Astrocyte (in vitro differentiated cells and primary cell): ENCODE measurements at regions not wholly inside any gene's neighbourhood (a gene's known extent, or its start where the extent isn't known, plus 50 kb on each side); places are given as distances from the start of the nearest gene placed in this dataset.

Experiments used
- DNase-seq: peaks from one replicate; pipeline ENCODE4 v3.0.0-alpha.2; 2010; ENCODE audit warnings: low read depth
- FAIRE-seq: peaks from 2 replicates; lab custom pipeline; 2011; peaks lifted over from hg19 to GRCh38; lab: Jason Lieb, UNC
- H2AFZ ChIP-seq: 2 replicates; pipeline ENCODE4 v1.6.0; 2012; ENCODE audit warnings: low read depth, low read length, inconsistent platforms
- H3K27ac ChIP-seq: 2 replicates; pipeline ENCODE4 v1.5.1; 2011; ENCODE audit warnings: low read depth, low read length, inconsistent platforms
- H3K27me3 ChIP-seq: 2 replicates; pipeline ENCODE4 v1.6.0; 2011; ENCODE audit warnings: low read length, inconsistent platforms; ENCODE audit not compliant: insufficient read depth
- H3K36me3 ChIP-seq: 2 replicates; pipeline ENCODE4 v1.5.1; 2011; ENCODE audit warnings: low read length, inconsistent platforms; ENCODE audit not compliant: insufficient read depth
- H3K4me1 ChIP-seq: 2 replicates; pipeline ENCODE4 v1.5.1; 2011; ENCODE audit warnings: low read length, inconsistent platforms; ENCODE audit not compliant: insufficient read depth
- H3K4me2 ChIP-seq: 2 replicates; pipeline ENCODE4 v1.6.0; 2012; ENCODE audit warnings: low read length, inconsistent platforms
- H3K4me3 ChIP-seq: 2 replicates; pipeline ENCODE4 v1.5.1; 2011; ENCODE audit warnings: low read depth, mild to moderate bottlenecking, low read length, inconsistent platforms; ENCODE audit not compliant: insufficient read depth
- H3K79me2 ChIP-seq: 2 replicates; pipeline ENCODE4 v1.6.0; 2012; ENCODE audit warnings: mild to moderate bottlenecking, low read length, inconsistent platforms; ENCODE audit not compliant: insufficient read depth
- H3K9ac ChIP-seq: 2 replicates; pipeline ENCODE4 v1.6.0; 2012; ENCODE audit warnings: mild to moderate bottlenecking, low read length, inconsistent platforms
- H3K9me3 ChIP-seq: 2 replicates; pipeline ENCODE4 v1.5.1; 2012; ENCODE audit warnings: low read depth, mild to moderate bottlenecking, low read length, inconsistent platforms; ENCODE audit not compliant: insufficient read depth
- H4K20me1 ChIP-seq: 2 replicates; pipeline ENCODE4 v1.6.0; 2012; ENCODE audit warnings: low read length, inconsistent platforms; ENCODE audit not compliant: insufficient read depth
- H3K27ac Mint-ChIP-seq: one replicate; pipeline ENCODE4 v1.8.0; 2021; ENCODE audit warnings: mild to moderate bottlenecking, mixed read lengths; ENCODE audit not compliant: unreplicated experiment
- H3K27me3 Mint-ChIP-seq: one replicate; pipeline ENCODE4 v1.8.0; 2021; ENCODE audit warnings: low read depth, mixed read lengths; ENCODE audit not compliant: unreplicated experiment
- H3K36me3 Mint-ChIP-seq: one replicate; pipeline ENCODE4 v1.8.0; 2021; ENCODE audit warnings: low read depth, mixed read lengths; ENCODE audit not compliant: unreplicated experiment
- H3K4me1 Mint-ChIP-seq: one replicate; pipeline ENCODE4 v1.8.0; 2021; ENCODE audit warnings: low read depth, mixed read lengths; ENCODE audit not compliant: unreplicated experiment
- H3K4me3 Mint-ChIP-seq: one replicate; pipeline ENCODE4 v1.8.0; 2021; ENCODE audit warnings: mild to moderate bottlenecking, moderate library complexity, mixed read lengths; ENCODE audit not compliant: unreplicated experiment
- H3K9me3 Mint-ChIP-seq: one replicate; pipeline ENCODE4 v1.8.0; 2021; ENCODE audit warnings: mild to moderate bottlenecking, mixed read lengths; ENCODE audit not compliant: unreplicated experiment
- EZH2 ChIP-seq: IDR thresholded peaks from 2 replicates; pipeline ENCODE4 v1.6.1; 2012; ENCODE audit warnings: mild to moderate bottlenecking, low read length, inconsistent platforms; ENCODE audit not compliant: insufficient read depth
- TF ChIP-seq, protein P1 (sequence below): IDR thresholded peaks from 2 replicates; pipeline ENCODE4 v1.5.1; 2011; ENCODE audit warnings: low read depth, mild to moderate bottlenecking, inconsistent platforms, low read length, moderate library complexity; ENCODE audit not compliant: insufficient read depth

DNA sequence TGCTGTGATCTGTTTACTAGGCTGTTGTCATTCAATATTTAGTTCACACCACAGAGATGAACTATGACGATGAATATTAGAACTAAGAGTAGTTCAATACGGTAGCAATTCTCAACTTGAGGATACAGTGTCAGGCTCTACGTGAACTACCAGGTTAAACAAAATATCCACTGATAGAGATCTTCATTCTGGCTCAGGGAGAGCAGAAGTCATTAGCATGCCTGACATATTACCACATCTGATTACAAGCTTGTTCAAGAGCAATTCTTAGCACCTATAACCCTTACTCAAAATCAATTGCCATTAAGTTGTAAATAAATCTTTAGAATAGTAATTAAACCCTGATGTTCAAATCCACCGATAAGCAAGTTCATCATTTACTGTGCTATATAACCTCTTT, 207.2 kb downstream of the CHRM3 start:
- no peak overlapping the region for H3K4me2 ChIP-seq
- no peaks in the 10 kb centered on the region for H3K4me1 ChIP-seq
- peaks cover 2% of the 10 kb centered on the region for H3K9me3 Mint-ChIP-seq
- no peaks in the 10 kb centered on the region for H3K36me3 Mint-ChIP-seq
- no peaks in the 10 kb centered on the region for H3K27me3 ChIP-seq
- H3K9me3 ChIP-seq: no peaks in the 10 kb centered on the region
- no peak overlapping the region for H3K4me3 Mint-ChIP-seq
- no peaks in the 10 kb centered on the region for H4K20me1 ChIP-seq
- no peaks in the 10 kb centered on the region for H3K36me3 ChIP-seq
- FAIRE-seq: no peak
- no peak overlapping the region for H3K27ac ChIP-seq
- no peak for DNase-seq
- no peak overlapping the region for H2AFZ ChIP-seq
- no peak overlapping the region for H3K27ac Mint-ChIP-seq
- H3K4me1 Mint-ChIP-seq: no peaks in the 10 kb centered on the region
- no peak overlapping the region for H3K4me3 ChIP-seq
- TF ChIP-seq, protein P1, sequence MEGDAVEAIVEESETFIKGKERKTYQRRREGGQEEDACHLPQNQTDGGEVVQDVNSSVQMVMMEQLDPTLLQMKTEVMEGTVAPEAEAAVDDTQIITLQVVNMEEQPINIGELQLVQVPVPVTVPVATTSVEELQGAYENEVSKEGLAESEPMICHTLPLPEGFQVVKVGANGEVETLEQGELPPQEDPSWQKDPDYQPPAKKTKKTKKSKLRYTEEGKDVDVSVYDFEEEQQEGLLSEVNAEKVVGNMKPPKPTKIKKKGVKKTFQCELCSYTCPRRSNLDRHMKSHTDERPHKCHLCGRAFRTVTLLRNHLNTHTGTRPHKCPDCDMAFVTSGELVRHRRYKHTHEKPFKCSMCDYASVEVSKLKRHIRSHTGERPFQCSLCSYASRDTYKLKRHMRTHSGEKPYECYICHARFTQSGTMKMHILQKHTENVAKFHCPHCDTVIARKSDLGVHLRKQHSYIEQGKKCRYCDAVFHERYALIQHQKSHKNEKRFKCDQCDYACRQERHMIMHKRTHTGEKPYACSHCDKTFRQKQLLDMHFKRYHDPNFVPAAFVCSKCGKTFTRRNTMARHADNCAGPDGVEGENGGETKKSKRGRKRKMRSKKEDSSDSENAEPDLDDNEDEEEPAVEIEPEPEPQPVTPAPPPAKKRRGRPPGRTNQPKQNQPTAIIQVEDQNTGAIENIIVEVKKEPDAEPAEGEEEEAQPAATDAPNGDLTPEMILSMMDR: no peak
- no peak for TF ChIP-seq EZH2
- no peak overlapping the region for H3K9ac ChIP-seq
- no peaks in the 10 kb centered on the region for H3K27me3 Mint-ChIP-seq
- H3K79me2 ChIP-seq: no peaks in the 10 kb centered on the region

- Mint-ChIP-seq H3K27me3 (no peaks in the 10 kb centered on the region), H3K4me3 (no peak overlapping the region), H3K9me3 (no peaks in the 10 kb centered on the region), H3K36me3 (no peaks in the 10 kb centered on the region), H3K27ac (no peak overlapping the region), H3K4me1 (no peaks in the 10 kb centered on the region)
- H3K27ac ChIP-seq: no peak overlapping the region
- no peak for FAIRE-seq
- no peaks in the 10 kb centered on the region for H3K9me3 ChIP-seq
- H4K20me1 ChIP-seq: no peaks in the 10 kb centered on the region
- no peak overlapping the region for H3K4me2 ChIP-seq
- no peaks in the 10 kb centered on the region for H3K79me2 ChIP-seq
- H3K9ac ChIP-seq: no peak overlapping the region
- H3K36me3 ChIP-seq: no peaks in the 10 kb centered on the region
- H2AFZ ChIP-seq: no peak overlapping the region
- TF ChIP-seq EZH2: no peak
- TF ChIP-seq, protein P1: no peak
- H3K4me1 ChIP-seq: no peaks in the 10 kb centered on the region
- DNase-seq: no peak
- H3K4me3 ChIP-seq: no peak overlapping the region
- H3K27me3 ChIP-seq: no peaks in the 10 kb centered on the region
Measured at GRCh38 chr1:239600588-239600987, 214.2 kb downstream of the CHRM3 start.

- Histone ChIP-seq H3K4me3 (no peak overlapping the region), H3K9ac (no peak overlapping the region), H3K36me3 (no peaks in the 10 kb centered on the region), H3K9me3 (no peaks in the 10 kb centered on the region), H4K20me1 (no peaks in the 10 kb centered on the region), H3K27me3 (no peaks in the 10 kb centered on the region), H3K4me1 (no peaks in the 10 kb centered on the region), H2AFZ (no peak overlapping the region), H3K4me2 (no peak overlapping the region), H3K27ac (no peak overlapping the region), H3K79me2 (no peaks in the 10 kb centered on the region)
- H3K27ac Mint-ChIP-seq: no peak overlapping the region
- no peak for TF ChIP-seq EZH2
- TF ChIP-seq, protein P1: no peak
- no peaks in the 10 kb centered on the region for H3K4me1 Mint-ChIP-seq
- FAIRE-seq (no peak), DNase-seq (no peak)
- no peaks in the 10 kb centered on the region for H3K9me3 Mint-ChIP-seq
- H3K36me3 Mint-ChIP-seq: no peaks in the 10 kb centered on the region
- H3K27me3 Mint-ChIP-seq: no peaks in the 10 kb centered on the region
- H3K4me3 Mint-ChIP-seq: no peak overlapping the region
Measured at GRCh38 chr1:239601108-239601507, 214.7 kb downstream of the CHRM3 start.
